Motor neuron (in vitro differentiated cells): ENCODE measurements at regions not wholly inside any gene's neighbourhood (a gene's known extent, or its start where the extent isn't known, plus 50 kb on each side); places are given as distances from the start of the nearest gene placed in this dataset.
"Not testable (repeated sequence)": the region's sequence is repeated elsewhere in the genome, so short reads cannot be mapped to it uniquely, and the experiment has no call there.

ENCODE experiments used
- ATAC-seq, 8 experiments: fragments of 200-7000 bp; cut with Tn5 transposase; replicated peaks in 6 of 8; 2 replicates each; pipeline ENCODE4 v1.8.0; 2021; ENCODE audit warnings: mild to moderate bottlenecking in 8 of 8, moderate library complexity in 8 of 8
- H3K27ac ChIP-seq, 2 donors: fragments of 250-450 bp; sonication (Bioruptor Pico); 2 replicates each; pipeline ENCODE4 v1.9.0; 2021; ENCODE audit warnings: antibody characterized with exemption in 2 of 2, mild to moderate bottlenecking in 2 of 2, moderate library complexity in 1 of 2
- H3K4me1 ChIP-seq, 2 donors: fragments of 250-450 bp; sonication (Bioruptor Pico); replicated peaks in 1 of 2; 2 replicates each; pipeline ENCODE4 v1.6.1; 2021; ENCODE audit warnings: antibody characterized with exemption in 2 of 2, mild to moderate bottlenecking in 2 of 2, moderate library complexity in 1 of 2
- H3K4me3 ChIP-seq, 5 donors: fragments of 250-450 bp; sonication (Bioruptor Pico); 2 replicates each; pipeline ENCODE4 v1.9.0; 2021; ENCODE audit warnings: antibody characterized with exemption in 5 of 5, mild to moderate bottlenecking in 5 of 5, moderate library complexity in 4 of 5
- WGBS, 10 experiments: fragments of 450-650 bp; shearing (Covaris generic); methylation state at CpG; one replicate each; pipeline ENCODE4 v1.0.0; 2022; 5-methylcytosine and 5-hydroxymethylcytosine counted together
- in situ Hi-C, 9 experiments: fragments of 400-800 bp; cut with MboI; loops; one replicate each; pipeline ENCODE4 v1.15.0; 2021; ENCODE audit warnings: low sequenced_read_pairs in 9 of 9, low pct_unique_long_range_greater_than_20kb in 2 of 9; ENCODE audit not compliant: unreplicated experiment in 9 of 9

DNA sequence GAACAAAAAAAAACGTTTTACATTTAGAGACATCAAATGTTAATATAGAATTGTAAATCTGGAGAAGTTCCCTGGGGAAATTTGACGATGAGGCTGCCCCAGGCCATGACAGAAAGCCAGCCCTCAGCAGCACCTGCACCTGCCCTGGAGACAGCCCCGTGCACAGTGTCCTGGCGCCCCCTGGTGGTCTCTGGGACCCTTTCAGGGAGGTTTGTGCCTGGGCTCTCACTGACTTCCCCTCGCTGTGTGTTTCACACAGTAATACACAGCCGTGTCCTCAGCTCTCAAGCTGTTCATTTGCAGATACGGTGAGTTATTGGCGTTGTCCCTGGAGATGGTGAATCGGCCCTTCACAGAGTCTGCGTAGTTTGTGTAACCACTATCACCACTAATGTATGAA, 385.1 kb downstream of the TP53TG3F start:
- H3K4me1 ChIP-seq, ATAC-seq, in situ Hi-C loops, H3K4me3 ChIP-seq, H3K27ac ChIP-seq: not testable (repeated sequence)
- no CpG with 5 or more reads among the region's 10 CpGs for WGBS, 10 experiments
